Hindlimb muscle (tissue), 1 donor: ENCODE measurements at regions not wholly inside any gene's neighbourhood (a gene's known extent, or its start where the extent isn't known, plus 50 kb on each side); places are given as distances from the start of the nearest gene placed in this dataset.
A peak's percentile ranks its signal among the peaks of the same experiment; 100 is the strongest.
"Not testable (repeated sequence)": the region's sequence is repeated elsewhere in the genome, so short reads cannot be mapped to it uniquely, and the experiment has no call there.

Experiments
- DNase-seq: peaks from one replicate; pipeline ENCODE4 v3.0.0-alpha.2; 2013

GRCh38 chr6:163860287-163861081 is 446.0 kb downstream of the QKI start:
- DNase-seq, result no peak

GRCh38 chr6:163858870-163859269 is 444.4 kb downstream of the QKI start:
- DNase-seq, result not testable (repeated sequence)

- no peak for DNase-seq
These were observed 442.9 kb downstream of the QKI start for GRCh38 chr6:163857421-163857820.

GRCh38 chr6:163850874-163851273 is 436.4 kb downstream of the QKI start:
- DNase-seq, result no peak

GRCh38 chr6:163844761-163845160 is 430.2 kb downstream of the QKI start:
- no peak for DNase-seq

GRCh38 chr6:163844357-163844756 is 429.8 kb downstream of the QKI start:
- no peak for DNase-seq

GRCh38 chr6:163843218-163843617 is 428.7 kb downstream of the QKI start:
- no peak for DNase-seq

- DNase-seq, result no peak
These were observed 427.9 kb downstream of the QKI start for GRCh38 chr6:163842467-163842866.

GRCh38 chr6:163841733-163842132 is 427.2 kb downstream of the QKI start:
- no peak for DNase-seq

- DNase-seq, result no peak
These were observed 426.8 kb downstream of the QKI start for GRCh38 chr6:163841326-163841725.

- DNase-seq, result no peak
These were observed 426.4 kb downstream of the QKI start for GRCh38 chr6:163840880-163841279.

- no peak for DNase-seq
These were observed 424.8 kb downstream of the QKI start for GRCh38 chr6:163839296-163839695.

- peak; percentile 25 for DNase-seq
These were observed 423.3 kb downstream of the QKI start for GRCh38 chr6:163837691-163838431.

- no peak for DNase-seq
These were observed 422.6 kb downstream of the QKI start for GRCh38 chr6:163836876-163837690.

GRCh38 chr6:163835439-163836171 is 421.1 kb downstream of the QKI start:
- DNase-seq, result no peak

GRCh38 chr6:163834226-163834970 is 419.9 kb downstream of the QKI start:
- no peak for DNase-seq

- DNase-seq, result no peak
These were observed 417.2 kb downstream of the QKI start for GRCh38 chr6:163831736-163832135.

GRCh38 chr6:163830641-163831040 is 416.1 kb downstream of the QKI start:
- no peak for DNase-seq

- DNase-seq, result no peak
These were observed 413.7 kb downstream of the QKI start for GRCh38 chr6:163828038-163828795.

- DNase-seq, result no peak
These were observed 412.6 kb downstream of the QKI start for GRCh38 chr6:163827143-163827542.

GRCh38 chr6:163826629-163827028 is 412.1 kb downstream of the QKI start:
- no peak for DNase-seq
